H1 (cell line): ENCODE measurements at regions not wholly inside any gene's neighbourhood (a gene's known extent, or its start where the extent isn't known, plus 50 kb on each side); places are given as distances from the start of the nearest gene placed in this dataset.

Source experiments
- CTCF ChIA-PET: fragments of 300-600 bp; sonication (Branson Sonifier 250); formaldehyde crosslinking; loops from one replicate; lab custom pipeline; 2021; ENCODE audit not compliant: partially characterized antibody; lab: Charles Lee
- POLR2A ChIA-PET: fragments of 300-600 bp; sonication (Branson Sonifier 250); formaldehyde crosslinking; loops from one replicate; lab custom pipeline; 2021; ENCODE audit warnings: inconsistent platforms; ENCODE audit not compliant: partially characterized antibody; lab: Charles Lee
- DNase-seq, 2 experiments: peaks; one replicate each; pipeline versions ENCODE4 v3.0.0 to v3.0.0-alpha.2; 2010 to 2022; ENCODE audit warnings: low spot score in 2 of 2, low read depth in 1 of 2, mixed read lengths in 1 of 2
- FAIRE-seq: peaks from 2 replicates; lab custom pipeline; 2011; peaks lifted over from hg19 to GRCh38; lab: Jason Lieb, UNC
- H2AFZ ChIP-seq: 2 replicates; pipeline ENCODE4 v1.8.1; 2012; ENCODE audit warnings: low read length, inconsistent platforms
- H2AK5ac ChIP-seq: 2 replicates; pipeline ENCODE4 v1.6.1; 2013; ENCODE audit warnings: low read depth, low read length
- H2BK120ac ChIP-seq: replicated peaks from 2 replicates; pipeline ENCODE3; 2013; ENCODE audit warnings: low read depth, low read length, inconsistent platforms
- H2BK12ac ChIP-seq: 2 replicates; pipeline ENCODE4 v1.6.1; 2013; ENCODE audit warnings: low read depth, low read length
- H2BK15ac ChIP-seq: 2 replicates; pipeline ENCODE4 v1.6.1; 2013; ENCODE audit warnings: low read length
- H2BK20ac ChIP-seq: 2 replicates; pipeline ENCODE4 v1.6.1; 2013; ENCODE audit warnings: low read length
- H2BK5ac ChIP-seq: 2 replicates; pipeline ENCODE4 v1.6.1; 2013; ENCODE audit warnings: low read depth, low read length
- H3K14ac ChIP-seq: 2 replicates; pipeline ENCODE4 v1.6.1; 2013; ENCODE audit warnings: inconsistent platforms; ENCODE audit not compliant: insufficient read length
- H3K18ac ChIP-seq: 2 replicates; pipeline ENCODE4 v1.6.1; 2013; ENCODE audit warnings: low read length; ENCODE audit errors: extremely low read depth
- H3K23ac ChIP-seq: 2 replicates; pipeline ENCODE4 v1.6.1; 2013; ENCODE audit warnings: inconsistent platforms; ENCODE audit not compliant: insufficient read length
- H3K23me2 ChIP-seq: 2 replicates; pipeline ENCODE4 v1.6.1; 2013; ENCODE audit warnings: low read depth, low read length
- H3K27ac ChIP-seq: 2 replicates; pipeline ENCODE4 v1.6.1; 2011; ENCODE audit warnings: low read depth, low read length, inconsistent platforms
- H3K27me3 ChIP-seq, 4 experiments: replicated peaks in 1 of 4; 1 replicate in 1 of 4; 2 replicates in 3 of 4; pipeline versions ENCODE4 v1.6.1 to v1.8.1; 2011 to 2013; ENCODE audit warnings: low read length in 3 of 4, mild to moderate bottlenecking in 3 of 4, inconsistent platforms in 2 of 4, mixed read lengths in 2 of 4, moderate library complexity in 1 of 4; ENCODE audit not compliant: control insufficient read depth in 3 of 4, insufficient read depth in 3 of 4; ENCODE audit errors: extremely low read depth in 1 of 4
- H3K36me3 ChIP-seq, 4 experiments: 2 replicates each; pipeline versions ENCODE4 v1.6.1 to v1.8.1; 2011 to 2013; ENCODE audit warnings: mild to moderate bottlenecking in 4 of 4, low read length in 3 of 4, moderate library complexity in 2 of 4, control low read depth in 1 of 4, inconsistent platforms in 1 of 4; ENCODE audit not compliant: insufficient read depth in 4 of 4, control insufficient read depth in 2 of 4
- H3K4ac ChIP-seq: replicated peaks from 2 replicates; pipeline ENCODE3; 2013; ENCODE audit warnings: low read length, low read depth, mixed read lengths, inconsistent platforms; ENCODE audit not compliant: insufficient read length
- H3K4me1 ChIP-seq, 4 experiments: replicated peaks in 1 of 4; 1 replicate in 1 of 4; 2 replicates in 3 of 4; pipeline versions ENCODE4 v1.6.1 to v1.8.1; 2011 to 2013; ENCODE audit warnings: low read length in 3 of 4, inconsistent platforms in 2 of 4, mixed read lengths in 1 of 4; ENCODE audit not compliant: insufficient read depth in 4 of 4, control insufficient read depth in 3 of 4
- H3K4me2 ChIP-seq, 2 experiments: 2 replicates each; pipeline versions ENCODE4 v1.6.1 to v1.8.1; 2011 to 2013; ENCODE audit warnings: low read depth in 2 of 2, low read length in 2 of 2, control low read depth in 1 of 2, inconsistent platforms in 1 of 2, mild to moderate bottlenecking in 1 of 2; ENCODE audit not compliant: insufficient read depth in 1 of 2
- H3K4me3 ChIP-seq, 4 experiments: fragments of 200-600, 300-600 bp in 1 of 4; sonication (generic), shearing (Covaris generic), sonication (Bioruptor Twin) in 1 of 4; 2 replicates each; pipeline versions ENCODE4 v1.5.1 to v1.8.1; 2011 to 2016; ENCODE audit warnings: low read length in 4 of 4, low read depth in 3 of 4, control low read depth in 2 of 4, inconsistent platforms in 2 of 4, mild to moderate bottlenecking in 2 of 4, mixed read lengths in 1 of 4, moderate library complexity in 1 of 4; ENCODE audit not compliant: insufficient read depth in 2 of 4; ENCODE audit errors: extremely low read depth in 1 of 4
- H3K56ac ChIP-seq: replicated peaks from 2 replicates; pipeline ENCODE3; 2013; ENCODE audit warnings: low read depth, mild to moderate bottlenecking, mixed read lengths, low read length, inconsistent platforms; ENCODE audit not compliant: insufficient read length
- H3K79me1 ChIP-seq: 2 replicates; pipeline ENCODE4 v1.6.1; 2013; ENCODE audit warnings: low read depth, low read length, control low read depth
- H3K79me2 ChIP-seq, 2 experiments: 2 replicates each; pipeline versions ENCODE4 v1.6.1 to v1.8.1; 2012 to 2013; ENCODE audit warnings: low read length in 2 of 2, mild to moderate bottlenecking in 2 of 2, inconsistent platforms in 1 of 2; ENCODE audit not compliant: insufficient read depth in 2 of 2, control insufficient read depth in 1 of 2
- H3K9ac ChIP-seq, 4 experiments: replicated peaks in 1 of 4; 1 replicate in 1 of 4; 2 replicates in 3 of 4; pipeline versions ENCODE4 v1.6.1 to v1.8.1; 2011 to 2013; ENCODE audit warnings: low read depth in 3 of 4, low read length in 3 of 4, control low read depth in 2 of 4, mild to moderate bottlenecking in 2 of 4, moderate library complexity in 2 of 4, inconsistent platforms in 1 of 4; ENCODE audit errors: extremely low read depth in 1 of 4
- H3K9me3 ChIP-seq, 2 experiments: 2 replicates each; pipeline versions ENCODE4 v1.6.1 to v1.8.1; 2012 to 2013; ENCODE audit warnings: mild to moderate bottlenecking in 2 of 2, moderate library complexity in 2 of 2, control low read depth in 1 of 2, inconsistent platforms in 1 of 2, low read depth in 1 of 2, low read length in 1 of 2, mixed read lengths in 1 of 2; ENCODE audit not compliant: insufficient read depth in 2 of 2
- H4K20me1 ChIP-seq, 2 experiments: replicated peaks in 1 of 2; 2 replicates each; pipeline versions ENCODE3 to v1.8.1; 2011 to 2013; ENCODE audit warnings: inconsistent platforms in 2 of 2, low read length in 2 of 2, mild to moderate bottlenecking in 1 of 2; ENCODE audit not compliant: insufficient read depth in 2 of 2, control insufficient read depth in 1 of 2
- H4K5ac ChIP-seq: 2 replicates; pipeline ENCODE4 v1.6.1; 2013; ENCODE audit warnings: low read length, low read depth, mixed read lengths, inconsistent platforms; ENCODE audit not compliant: insufficient read length
- H4K8ac ChIP-seq: 2 replicates; pipeline ENCODE4 v1.8.0; 2013; ENCODE audit warnings: mild to moderate bottlenecking, moderate library complexity, low read length, inconsistent platforms; ENCODE audit not compliant: insufficient read depth; ENCODE audit errors: extremely low read depth
- H4K91ac ChIP-seq: replicated peaks from 2 replicates; pipeline ENCODE3; 2013; ENCODE audit warnings: low read length, mixed read lengths, inconsistent platforms; ENCODE audit not compliant: insufficient read length
- EZH2 ChIP-seq: fragments of 200-600 bp; sonication (generic); IDR thresholded peaks from 2 replicates; pipeline ENCODE4 v1.7.1; 2012; ENCODE audit warnings: low read depth, mild to moderate bottlenecking, moderate library complexity, low read length, inconsistent platforms; ENCODE audit not compliant: severe bottlenecking
- HDAC6 ChIP-seq: IDR thresholded peaks from one replicate; pipeline ENCODE4 v1.7.1; 2012; ENCODE audit warnings: low read depth, mild to moderate bottlenecking, inconsistent platforms, low read length, moderate library complexity
- JUN ChIP-seq: IDR thresholded peaks from 2 replicates; pipeline ENCODE4 v1.6.1; 2011; ENCODE audit warnings: low read depth, mild to moderate bottlenecking, improper control_type of control experiment, low read length
- WGBS, 2 experiments: shearing (Covaris generic) in 1 of 2; methylation state at CpG; one replicate each; pipeline versions ENCODE4 v1.1.6 to v1.1.7; 2013 to 2015; ENCODE audit warnings: low lambda C conversion rate in 2 of 2, mixed read lengths in 2 of 2, inconsistent platforms in 1 of 2, low coverage in 1 of 2, missing lambda C conversion rate in 1 of 2; ENCODE audit not compliant: insufficient replicate concordance in 2 of 2, insufficient coverage in 1 of 2, insufficient read length in 1 of 2; ENCODE audit errors: extremely low coverage in 1 of 2, missing lambda C conversion rate in 1 of 2; 5-methylcytosine and 5-hydroxymethylcytosine counted together

DNA sequence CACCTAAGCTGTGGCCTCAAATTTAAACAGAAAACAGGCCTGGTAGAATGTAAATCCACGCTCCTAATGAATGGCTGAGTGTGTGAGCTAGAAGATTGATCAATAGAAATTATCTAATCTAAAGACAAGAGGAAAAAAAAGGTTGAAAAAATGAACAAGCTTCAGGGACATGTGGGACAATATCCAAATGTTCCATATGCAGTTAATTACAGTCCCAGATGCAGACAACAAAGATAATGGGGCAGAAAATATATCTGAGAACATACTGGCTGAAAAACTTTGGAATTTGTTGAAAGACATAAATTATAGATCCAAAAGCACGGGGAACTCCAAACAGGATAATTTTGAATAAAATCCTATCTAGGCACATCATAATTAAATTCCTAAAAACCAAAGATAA, 186.7 kb upstream of the SIX2 start (continued):
- TF ChIP-seq JUN = no peak

DNA sequence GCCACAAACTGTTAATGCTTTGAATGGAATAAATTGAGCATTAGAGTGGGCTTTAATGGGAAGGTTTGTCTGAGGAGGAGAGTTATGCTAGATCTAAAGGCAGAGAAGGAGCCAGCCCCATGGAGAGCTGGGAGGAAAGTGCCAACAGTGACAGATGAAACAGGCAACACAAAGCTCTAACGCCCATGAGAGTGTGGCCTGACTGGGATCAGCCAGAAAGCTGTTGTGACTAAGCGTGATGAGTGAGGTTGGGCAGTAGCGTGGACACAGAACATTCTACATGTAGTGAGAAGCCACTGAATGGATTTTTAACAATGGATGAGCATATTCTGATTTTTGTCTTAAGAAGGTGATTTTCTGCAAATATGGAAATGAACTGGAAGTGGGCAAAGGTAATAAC, 185.3 kb upstream of the SIX2 start:
- no peaks in the 10 kb centered on the region for H3K79me2 ChIP-seq
- H3K4me1 ChIP-seq = peaks cover 0 to 8% (median 1%) of the 10 kb centered on the region in 4 experiments; a peak in 3 of 7 replicates
- no peaks in the 10 kb centered on the region for H3K9me3 ChIP-seq
- no peak overlapping the region for H2BK20ac ChIP-seq
- no peaks in the 10 kb centered on the region for H3K36me3 ChIP-seq
- no peak for DNase-seq
- no peak overlapping the region for H2BK120ac ChIP-seq
- no peak overlapping the region for H3K14ac ChIP-seq
- no peaks in the 10 kb centered on the region for H3K27me3 ChIP-seq
- H3K4ac ChIP-seq = no peak overlapping the region
- no peak overlapping the region for H4K5ac ChIP-seq
- ChIA-PET CTCF (no interaction called here), POLR2A (no interaction called here)
- no peak overlapping the region for H3K4me2 ChIP-seq
- H4K91ac ChIP-seq = no peak overlapping the region
- H3K4me3 ChIP-seq = no peak overlapping the region
- FAIRE-seq = peak; percentile 19
- no peak overlapping the region for H4K8ac ChIP-seq
- H2BK15ac ChIP-seq = no peak overlapping the region
- no peak overlapping the region for H3K56ac ChIP-seq
- no peaks in the 10 kb centered on the region for H3K79me1 ChIP-seq
- H3K27ac ChIP-seq = no peak overlapping the region
- H3K23me2 ChIP-seq = no peaks in the 10 kb centered on the region
- no peaks in the 10 kb centered on the region for H4K20me1 ChIP-seq
- H2AK5ac ChIP-seq = no peak overlapping the region
- no peak overlapping the region for H2BK5ac ChIP-seq
- no peak overlapping the region for H2BK12ac ChIP-seq
- no peak overlapping the region for H2AFZ ChIP-seq
- no peak for TF ChIP-seq EZH2
- TF ChIP-seq HDAC6 = no peak
- H3K23ac ChIP-seq = no peak overlapping the region
- 90% methylated on average over 3 of the region's 3 CpGs; no CpG with 5 or more reads in 1 of the 2 experiments for WGBS, 2 experiments
- no peak overlapping the region for H3K18ac ChIP-seq
- no peak overlapping the region for H3K9ac ChIP-seq
